ENCODE measurements at regions not wholly inside any gene's neighbourhood (a gene's known extent, or its start where the extent isn't known, plus 50 kb on each side); places are given as distances from the start of the nearest gene placed in this dataset.

DNA sequence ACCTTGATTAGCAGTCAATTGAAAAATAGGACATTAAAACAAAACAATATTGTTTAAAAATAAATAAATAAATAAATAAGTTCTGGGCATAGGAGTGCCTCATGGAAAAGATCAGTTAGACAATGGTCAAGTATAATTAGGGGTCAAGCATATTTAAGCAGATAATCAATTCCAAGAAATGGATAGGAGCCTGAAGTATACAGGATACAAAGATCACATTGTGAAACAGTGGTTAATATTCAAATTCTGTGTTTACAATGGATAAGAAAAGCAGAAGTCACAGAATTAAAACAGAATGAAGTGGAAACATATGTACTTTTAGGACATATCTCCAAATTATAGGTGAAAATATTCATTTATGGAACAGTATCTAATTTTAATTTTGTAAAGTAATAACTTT lies 1028.6 kb upstream of the CITED2 start:
- no peak overlapping the region for H3K4me3 ChIP-seq (ENCODE audit: low read length)
- H3K9me3 ChIP-seq (replicated peaks; ENCODE audit: control insufficient read depth, low read depth, low read length): no peaks in the 10 kb centered on the region
- no peaks in the 10 kb centered on the region for H3K36me3 ChIP-seq (ENCODE audit: control insufficient read depth, insufficient read depth, low read length)
- no peak overlapping the region for H3K27ac ChIP-seq (ENCODE audit: low read length)
- no peak for DNase-seq
- H3K4me1 ChIP-seq (ENCODE audit: control insufficient read depth, insufficient read depth, low read length): no peaks in the 10 kb centered on the region
- no peaks in the 10 kb centered on the region for H3K27me3 ChIP-seq (ENCODE audit: control insufficient read depth, insufficient read depth, low read length)

DNA sequence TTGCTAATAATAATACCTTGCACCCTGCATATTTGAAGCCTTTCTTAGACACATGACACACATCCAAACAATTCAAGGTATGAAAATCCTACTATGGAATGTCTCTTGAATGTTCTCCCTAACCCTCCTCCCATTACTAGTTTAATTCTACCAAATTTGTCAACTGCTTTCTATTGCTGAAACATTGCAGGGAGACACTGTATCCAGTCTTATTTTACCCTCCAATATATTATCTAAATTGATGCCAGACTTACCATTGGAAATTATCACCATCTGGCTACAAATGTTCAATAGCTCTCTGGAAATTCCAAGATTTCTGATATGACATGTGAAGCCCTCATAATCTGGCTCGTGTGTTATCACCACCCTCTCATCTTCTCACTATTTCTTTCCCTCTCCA lies 1027.3 kb upstream of the CITED2 start:
- no peaks in the 10 kb centered on the region for H3K4me1 ChIP-seq (ENCODE audit: control insufficient read depth, insufficient read depth, low read length)
- no peaks in the 10 kb centered on the region for H3K36me3 ChIP-seq (ENCODE audit: control insufficient read depth, insufficient read depth, low read length)
- no peak for DNase-seq
- H3K4me3 ChIP-seq (ENCODE audit: low read length): no peak overlapping the region
- WGBS (ENCODE audit: insufficient coverage): no CpG with 5 or more reads among the region's 1 CpG
- no peaks in the 10 kb centered on the region for H3K9me3 ChIP-seq (replicated peaks; ENCODE audit: control insufficient read depth, low read depth, low read length)
- H3K27me3 ChIP-seq (ENCODE audit: control insufficient read depth, insufficient read depth, low read length): no peaks in the 10 kb centered on the region
- H3K27ac ChIP-seq (ENCODE audit: low read length): no peak overlapping the region

DNA sequence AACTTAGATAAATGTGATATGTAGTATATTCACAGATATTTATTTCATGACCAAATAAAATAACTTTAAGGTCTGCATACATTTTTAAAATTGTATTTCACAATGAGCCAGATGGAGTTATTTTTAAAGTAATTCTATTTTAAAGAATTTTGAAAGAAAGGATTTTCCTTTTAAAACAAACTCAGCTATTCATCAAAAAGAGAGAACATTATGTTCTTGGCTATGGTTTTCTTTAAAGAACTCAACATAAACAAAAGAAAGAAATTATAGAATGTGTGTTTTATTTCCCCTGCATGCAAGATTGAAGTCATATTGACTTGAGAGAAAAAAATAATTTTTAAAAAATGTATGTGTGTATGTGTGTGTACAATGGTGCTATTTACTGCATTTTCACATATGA lies 1023.6 kb upstream of the CITED2 start:
- Histone ChIP-seq H3K27me3 (ENCODE audit: control insufficient read depth, insufficient read depth, low read length) (no peaks in the 10 kb centered on the region), H3K4me1 (ENCODE audit: control insufficient read depth, insufficient read depth, low read length) (no peaks in the 10 kb centered on the region), H3K4me3 (ENCODE audit: low read length) (no peak overlapping the region), H3K9me3 (replicated peaks; ENCODE audit: control insufficient read depth, low read depth, low read length) (no peaks in the 10 kb centered on the region), H3K27ac (ENCODE audit: low read length) (no peak overlapping the region), H3K36me3 (ENCODE audit: control insufficient read depth, insufficient read depth, low read length) (no peaks in the 10 kb centered on the region)
- peak; percentile 15 for DNase-seq

DNA sequence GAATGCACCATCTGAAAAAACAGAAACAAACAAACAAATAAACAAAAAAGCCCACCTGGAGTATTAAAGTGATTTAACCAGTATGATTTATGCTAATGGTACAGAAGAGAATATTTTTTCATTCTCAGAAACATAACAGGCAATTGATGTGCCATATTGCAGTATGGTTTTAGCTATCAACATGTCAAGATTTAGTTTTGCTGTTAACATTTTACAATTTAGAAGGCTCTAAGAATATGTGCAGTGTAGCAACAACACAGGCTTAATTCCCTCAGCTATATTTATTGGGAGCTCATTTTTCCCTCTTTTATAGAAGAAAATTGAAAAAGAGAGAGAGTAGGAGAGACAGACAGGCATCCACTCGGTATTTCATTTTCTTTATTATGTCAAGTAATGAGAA lies 1022.7 kb upstream of the CITED2 start:
- no peaks in the 10 kb centered on the region for H3K4me1 ChIP-seq (ENCODE audit: control insufficient read depth, insufficient read depth, low read length)
- H3K27me3 ChIP-seq (ENCODE audit: control insufficient read depth, insufficient read depth, low read length): no peaks in the 10 kb centered on the region
- DNase-seq: no peak
- H3K36me3 ChIP-seq (ENCODE audit: control insufficient read depth, insufficient read depth, low read length): no peaks in the 10 kb centered on the region
- no peak overlapping the region for H3K27ac ChIP-seq (ENCODE audit: low read length)
- WGBS (ENCODE audit: insufficient coverage): no CpG with 5 or more reads among the region's 1 CpG
- no peak overlapping the region for H3K4me3 ChIP-seq (ENCODE audit: low read length)
- H3K9me3 ChIP-seq (replicated peaks; ENCODE audit: control insufficient read depth, low read depth, low read length): no peaks in the 10 kb centered on the region

DNA sequence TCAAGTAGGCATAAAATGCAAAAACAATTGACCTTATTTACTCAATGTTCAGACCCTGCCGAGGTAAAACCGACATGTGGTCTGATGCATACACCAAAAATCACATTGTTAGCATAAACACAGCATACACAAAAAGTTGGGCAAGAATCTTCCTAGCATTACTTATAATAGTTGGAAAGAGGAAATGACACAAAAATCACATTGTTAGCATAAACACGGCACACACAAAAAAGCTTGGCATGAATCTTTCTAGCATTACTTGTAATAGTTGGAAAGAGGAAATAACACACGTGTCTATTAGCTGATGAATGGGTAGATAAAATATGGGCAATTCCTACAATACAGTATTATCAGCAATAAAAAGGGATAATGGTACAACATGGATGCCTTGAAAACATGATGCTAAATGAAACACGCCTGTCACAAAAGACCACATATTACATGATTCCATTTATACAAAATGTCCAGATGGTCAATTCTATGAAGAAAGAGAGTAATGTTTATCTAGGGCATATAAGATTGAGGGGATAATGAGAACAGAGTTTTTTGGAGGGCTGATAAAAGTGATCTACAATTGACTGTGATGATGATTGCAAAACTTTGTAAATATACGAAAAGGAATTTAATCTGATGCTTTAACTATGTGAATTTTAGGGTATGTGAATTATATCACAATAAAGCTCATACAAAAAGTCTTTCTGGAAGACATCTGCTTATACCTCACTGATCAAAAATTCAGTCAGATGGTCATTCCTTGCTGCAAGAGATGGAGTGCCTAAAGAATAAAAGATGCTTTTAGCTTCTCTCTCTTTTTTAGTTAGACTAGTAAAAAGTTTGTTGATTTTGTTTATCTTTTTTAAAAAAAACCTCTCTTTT lies 1019.5 kb upstream of the CITED2 start:
- DNase-seq: peak; percentile 69
- WGBS (ENCODE audit: insufficient coverage): no CpG with 5 or more reads among the region's 6 CpGs
- no peaks in the 10 kb centered on the region for H3K36me3 ChIP-seq (ENCODE audit: control insufficient read depth, insufficient read depth, low read length)

DNA sequence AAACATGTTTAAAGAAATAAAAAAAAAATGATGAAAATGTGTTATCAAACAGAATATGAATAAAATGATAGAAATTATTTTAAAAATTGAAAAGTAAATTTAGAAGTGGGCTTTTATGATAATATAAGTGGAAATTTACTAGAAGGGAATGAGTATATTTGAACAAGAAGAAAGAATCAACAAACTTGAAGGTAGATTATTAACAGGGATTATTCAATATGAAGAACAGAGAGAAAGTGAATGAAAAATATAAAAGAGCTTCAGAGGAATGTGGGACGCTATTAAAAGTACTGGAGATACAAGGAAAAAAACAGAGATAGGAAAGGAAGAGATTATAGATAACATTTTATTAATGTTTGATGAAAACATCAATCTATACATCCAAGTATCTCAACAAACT lies 1014.4 kb upstream of the CITED2 start:
- DNase-seq: no peak
- Histone ChIP-seq H3K9me3 (replicated peaks; ENCODE audit: control insufficient read depth, low read depth, low read length) (peaks cover 4% of the 10 kb centered on the region), H3K27ac (ENCODE audit: low read length) (no peak overlapping the region), H3K36me3 (ENCODE audit: control insufficient read depth, insufficient read depth, low read length) (no peaks in the 10 kb centered on the region), H3K4me1 (ENCODE audit: control insufficient read depth, insufficient read depth, low read length) (no peaks in the 10 kb centered on the region), H3K4me3 (ENCODE audit: low read length) (no peak overlapping the region), H3K27me3 (ENCODE audit: control insufficient read depth, insufficient read depth, low read length) (no peaks in the 10 kb centered on the region)
- WGBS (ENCODE audit: insufficient coverage): no CpG with 5 or more reads among the region's 1 CpG

More for the DNA sequence above, 1019.5 kb upstream of the CITED2 start:
- H3K4me3 ChIP-seq (ENCODE audit: low read length): no peak overlapping the region
- no peaks in the 10 kb centered on the region for H3K27me3 ChIP-seq (ENCODE audit: control insufficient read depth, insufficient read depth, low read length)
- no peak overlapping the region for H3K27ac ChIP-seq (ENCODE audit: low read length)
- H3K9me3 ChIP-seq (replicated peaks; ENCODE audit: control insufficient read depth, low read depth, low read length): no peaks in the 10 kb centered on the region
- no peaks in the 10 kb centered on the region for H3K4me1 ChIP-seq (ENCODE audit: control insufficient read depth, insufficient read depth, low read length)

DNA sequence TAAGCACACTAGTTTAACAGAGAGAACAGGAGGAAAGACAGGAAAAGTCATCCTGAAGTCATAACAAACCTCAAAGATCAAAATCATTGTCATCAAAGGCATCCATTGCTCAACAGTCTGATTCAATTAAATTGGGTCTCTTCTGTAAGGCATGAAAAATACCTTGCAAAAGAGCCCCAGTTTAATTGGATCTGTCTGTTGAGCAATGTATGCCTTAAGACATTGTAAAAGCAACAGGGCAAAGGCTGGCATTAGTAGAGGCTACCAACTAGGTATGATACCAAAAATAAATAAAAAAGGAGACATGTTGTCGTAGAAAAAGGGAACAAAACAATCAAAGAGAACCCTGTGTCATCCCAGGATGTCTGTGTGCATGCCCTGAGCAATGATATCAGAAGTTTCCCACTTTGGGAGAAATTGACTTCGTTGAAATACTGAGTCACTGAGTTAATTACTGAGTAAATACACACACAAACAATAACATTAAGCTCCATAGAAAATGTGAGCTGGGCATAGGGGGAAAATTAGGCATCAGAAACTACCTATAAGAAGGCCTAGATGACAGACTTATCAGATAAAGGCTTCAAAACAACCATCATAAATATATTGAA lies 1013.8 kb upstream of the CITED2 start:
- Histone ChIP-seq H3K9me3 (replicated peaks; ENCODE audit: control insufficient read depth, low read depth, low read length) (peaks cover 4% of the 10 kb centered on the region), H3K36me3 (ENCODE audit: control insufficient read depth, insufficient read depth, low read length) (no peaks in the 10 kb centered on the region), H3K4me1 (ENCODE audit: control insufficient read depth, insufficient read depth, low read length) (no peaks in the 10 kb centered on the region), H3K27me3 (ENCODE audit: control insufficient read depth, insufficient read depth, low read length) (no peaks in the 10 kb centered on the region), H3K27ac (ENCODE audit: low read length) (no peak overlapping the region), H3K4me3 (ENCODE audit: low read length) (no peak overlapping the region)
- WGBS (ENCODE audit: insufficient coverage): no CpG with 5 or more reads among the region's 2 CpGs
- DNase-seq: no peak

DNA sequence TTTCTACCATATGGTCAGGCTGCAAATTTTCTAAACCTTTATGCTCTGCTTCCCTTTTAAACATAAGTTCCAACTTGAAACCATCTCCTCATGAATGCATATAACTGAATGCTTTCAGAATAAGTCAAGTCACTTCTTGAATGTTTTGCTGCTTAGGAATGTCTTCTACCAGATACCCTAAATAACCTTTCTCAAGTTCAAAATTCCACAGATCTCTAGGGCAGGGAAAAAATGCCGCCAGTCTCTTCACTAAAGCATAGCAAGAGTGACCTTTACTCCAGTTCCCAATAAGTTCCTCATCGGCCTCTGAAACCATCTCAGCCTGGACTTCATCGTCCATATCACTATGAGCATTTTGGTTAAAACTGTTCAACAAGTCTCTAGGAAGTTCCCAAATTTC lies 1011.2 kb upstream of the CITED2 start:
- no peaks in the 10 kb centered on the region for H3K27me3 ChIP-seq (ENCODE audit: control insufficient read depth, insufficient read depth, low read length)
- H3K9me3 ChIP-seq (replicated peaks; ENCODE audit: control insufficient read depth, low read depth, low read length): peaks cover 4% of the 10 kb centered on the region
- H3K36me3 ChIP-seq (ENCODE audit: control insufficient read depth, insufficient read depth, low read length): no peaks in the 10 kb centered on the region
- no peak overlapping the region for H3K4me3 ChIP-seq (ENCODE audit: low read length)
- no peak for DNase-seq
- H3K4me1 ChIP-seq (ENCODE audit: control insufficient read depth, insufficient read depth, low read length): no peaks in the 10 kb centered on the region
- no peak overlapping the region for H3K27ac ChIP-seq (ENCODE audit: low read length)
- WGBS (ENCODE audit: insufficient coverage): 100% methylated on average over 2 of the region's 3 CpGs

DNA sequence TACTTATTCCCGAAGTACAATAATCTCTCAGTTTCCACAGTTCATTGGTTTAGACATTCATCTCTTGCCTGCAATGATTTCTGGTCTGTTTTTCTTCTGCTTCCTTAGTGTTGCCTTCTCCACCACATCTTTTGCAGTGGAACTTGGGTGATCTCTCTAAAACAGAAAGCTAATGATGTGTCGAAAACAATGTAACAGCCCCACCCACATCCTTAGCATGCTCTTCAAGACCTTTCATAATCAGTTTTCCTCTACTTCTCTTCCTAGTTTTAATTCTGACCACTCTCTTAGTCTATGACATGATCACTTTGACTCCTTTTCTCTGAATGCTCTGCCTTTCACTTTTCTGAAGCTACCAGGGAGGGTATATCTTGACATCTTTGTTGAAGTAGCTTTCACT lies 1007.9 kb upstream of the CITED2 start:
- H3K27me3 ChIP-seq (ENCODE audit: control insufficient read depth, insufficient read depth, low read length): no peaks in the 10 kb centered on the region
- no peak overlapping the region for H3K4me3 ChIP-seq (ENCODE audit: low read length)
- no peak overlapping the region for H3K27ac ChIP-seq (ENCODE audit: low read length)
- H3K4me1 ChIP-seq (ENCODE audit: control insufficient read depth, insufficient read depth, low read length): no peaks in the 10 kb centered on the region
- 83% methylated on average over 1 of the region's 2 CpGs for WGBS (ENCODE audit: insufficient coverage)
- peaks cover 4% of the 10 kb centered on the region for H3K9me3 ChIP-seq (replicated peaks; ENCODE audit: control insufficient read depth, low read depth, low read length)
- no peaks in the 10 kb centered on the region for H3K36me3 ChIP-seq (ENCODE audit: control insufficient read depth, insufficient read depth, low read length)
- DNase-seq: no peak

DNA sequence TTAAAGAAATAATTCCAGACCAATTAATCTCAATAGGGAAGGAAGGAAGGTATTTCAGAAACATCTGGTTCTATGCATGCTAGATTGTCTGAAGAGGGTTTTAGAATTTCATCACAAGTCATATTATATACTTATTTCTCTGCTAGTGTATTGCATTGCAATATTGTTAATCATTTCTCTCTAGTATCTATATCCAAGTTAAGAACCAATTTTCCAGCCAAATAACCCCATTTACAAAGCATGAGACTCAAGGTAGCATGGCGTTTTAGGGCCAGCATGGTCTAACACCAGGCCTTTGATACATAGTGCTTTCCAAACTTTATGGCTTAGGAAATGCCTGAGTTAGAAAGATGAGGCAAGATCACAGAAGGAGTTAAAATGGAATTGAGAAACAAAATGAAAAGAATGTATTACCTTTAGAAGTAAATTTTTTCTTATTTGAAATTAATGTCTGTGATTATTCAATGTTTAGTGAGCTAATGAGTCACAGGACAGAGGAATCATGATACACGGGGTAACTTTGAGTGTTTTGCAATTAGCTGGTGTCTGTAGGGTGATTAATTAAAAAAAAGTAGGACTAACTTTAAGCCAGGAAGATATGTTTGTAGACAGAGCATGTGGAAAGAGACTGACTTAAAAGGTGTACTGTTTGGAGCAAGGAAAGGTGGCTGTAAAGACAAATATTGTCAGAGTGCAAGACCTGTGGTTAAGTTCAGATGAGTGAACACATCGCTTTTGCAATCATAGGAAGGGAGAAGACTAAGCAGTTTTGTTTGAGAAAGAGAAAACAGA lies 1006.2 kb upstream of the CITED2 start:
- Histone ChIP-seq H3K27ac (ENCODE audit: low read length) (no peak overlapping the region), H3K9me3 (replicated peaks; ENCODE audit: control insufficient read depth, low read depth, low read length) (peaks cover 4% of the 10 kb centered on the region), H3K36me3 (ENCODE audit: control insufficient read depth, insufficient read depth, low read length) (no peaks in the 10 kb centered on the region), H3K4me1 (ENCODE audit: control insufficient read depth, insufficient read depth, low read length) (no peaks in the 10 kb centered on the region), H3K4me3 (ENCODE audit: low read length) (no peak overlapping the region), H3K27me3 (ENCODE audit: control insufficient read depth, insufficient read depth, low read length) (no peaks in the 10 kb centered on the region)
- DNase-seq: no peak
- WGBS (ENCODE audit: insufficient coverage): 89% methylated on average over 3 of the region's 3 CpGs

Measured in muscle of leg (tissue), 3 donors.